Ectodermal cell (in vitro differentiated cells): ENCODE measurements at regions not wholly inside any gene's neighbourhood (a gene's known extent, or its start where the extent isn't known, plus 50 kb on each side); places are given as distances from the start of the nearest gene placed in this dataset.
"Not testable (repeated sequence)": the region's sequence is repeated elsewhere in the genome, so short reads cannot be mapped to it uniquely, and the experiment has no call there.

Source experiments
- H3K27ac ChIP-seq: 2 replicates; pipeline ENCODE4 v1.7.0; 2013; ENCODE audit warnings: mild to moderate bottlenecking, low read depth, low read length; ENCODE audit not compliant: insufficient read depth, poor library complexity, severe bottlenecking
- H3K27me3 ChIP-seq: 2 replicates; pipeline ENCODE4 v1.7.0; 2013; ENCODE audit warnings: mild to moderate bottlenecking, low read length; ENCODE audit not compliant: insufficient read depth, control insufficient read depth, poor library complexity, severe bottlenecking
- H3K36me3 ChIP-seq: one replicate; pipeline ENCODE4 v1.7.0; 2013; ENCODE audit warnings: low read length; ENCODE audit not compliant: control insufficient read depth, insufficient read depth
- H3K4me1 ChIP-seq: one replicate; pipeline ENCODE4 v1.7.0; 2013; ENCODE audit warnings: low read length; ENCODE audit not compliant: control insufficient read depth, insufficient read depth
- H3K4me3 ChIP-seq: 2 replicates; pipeline ENCODE4 v1.7.0; 2013; ENCODE audit warnings: low read depth, low read length, control low read depth; ENCODE audit not compliant: insufficient read depth
- H3K9me3 ChIP-seq: 2 replicates; pipeline ENCODE4 v1.7.0; 2013; ENCODE audit warnings: mild to moderate bottlenecking, low read length, moderate library complexity; ENCODE audit not compliant: control insufficient read depth
- WGBS, 2 experiments: methylation state at CpG; one replicate each; pipeline ENCODE4 v1.1.7; 2013; ENCODE audit warnings: missing lambda C conversion rate in 2 of 2; 5-methylcytosine and 5-hydroxymethylcytosine counted together

DNA sequence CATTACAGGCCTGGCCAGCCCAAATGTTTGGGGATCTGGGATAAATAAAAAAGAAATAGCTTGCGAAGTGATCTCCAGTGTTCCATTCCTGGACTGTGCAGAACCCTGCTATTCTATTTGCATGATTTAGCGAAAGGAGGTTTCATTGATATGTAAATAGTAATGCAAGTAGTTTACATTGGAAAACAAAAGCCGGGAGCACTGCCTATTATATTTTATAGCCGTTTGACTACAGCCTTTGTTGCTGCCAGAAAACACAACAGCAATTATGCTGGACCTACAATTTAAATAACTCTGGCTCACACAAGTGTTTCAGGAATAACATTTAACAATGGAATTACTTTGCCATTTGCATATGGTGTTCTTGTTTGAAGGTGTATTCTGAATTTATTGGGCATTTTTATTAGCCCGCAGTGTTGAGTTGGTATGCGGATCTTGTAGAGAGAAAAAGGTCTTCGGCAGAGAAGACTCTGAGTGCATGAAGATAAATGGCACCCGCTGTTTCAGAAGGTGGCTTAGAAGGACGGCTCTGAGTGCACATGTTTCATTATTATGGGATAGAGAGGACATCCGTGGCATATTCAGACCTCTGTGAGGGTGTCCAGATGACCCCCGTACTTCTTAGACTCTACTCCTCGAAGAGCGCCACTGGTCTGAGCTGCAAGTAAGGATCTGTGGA is 315.0 kb downstream of the BRD1 start:
- WGBS, 2 experiments, result 80 to 82% methylated on average over 13 of the region's 13 CpGs
- Histone ChIP-seq H3K36me3 (no peaks in the 10 kb centered on the region), H3K27ac (no peak overlapping the region), H3K4me1 (peaks cover 9% of the 10 kb centered on the region), H3K9me3 (no peaks in the 10 kb centered on the region), H3K4me3 (no peak overlapping the region), H3K27me3 (no peaks in the 10 kb centered on the region)

DNA sequence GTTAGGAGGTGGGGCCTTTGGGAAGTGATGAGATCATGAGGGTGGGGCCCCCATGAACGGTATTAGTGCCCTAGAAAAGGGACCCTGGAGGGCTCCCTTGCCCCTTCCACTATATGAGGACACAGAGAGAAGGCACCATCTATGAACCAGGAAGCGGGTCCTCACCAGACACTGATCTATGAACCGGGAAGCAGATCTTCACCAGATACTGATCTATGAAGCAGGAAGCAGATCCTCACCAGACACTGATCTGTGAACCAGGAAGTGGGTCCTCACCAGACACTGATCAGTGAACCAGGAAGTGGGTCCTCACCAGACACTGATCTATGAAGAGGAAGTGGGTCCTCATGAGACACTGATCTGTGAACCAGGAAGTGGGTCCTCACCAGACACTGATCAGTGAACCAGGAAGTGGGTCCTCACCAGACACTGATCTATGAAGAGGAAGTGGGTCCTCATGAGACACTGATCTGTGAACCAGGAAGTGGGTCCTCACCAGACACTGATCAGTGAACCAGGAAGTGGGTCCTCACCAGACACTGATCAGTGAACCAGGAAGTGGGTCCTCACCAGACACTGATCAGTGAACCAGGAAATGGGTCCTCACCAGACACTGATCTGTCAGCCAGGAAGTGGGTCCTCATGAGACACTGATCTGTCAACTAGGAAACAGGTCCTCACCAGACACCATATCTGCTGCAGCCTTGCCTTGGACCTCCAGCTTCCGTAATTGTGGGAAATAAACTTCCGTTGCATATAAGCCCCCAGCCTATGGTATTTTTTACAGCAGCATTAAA is 316.1 kb downstream of the BRD1 start:
- not testable (repeated sequence) for H3K9me3 ChIP-seq, H3K27ac ChIP-seq, H3K4me3 ChIP-seq, H3K27me3 ChIP-seq, H3K4me1 ChIP-seq, H3K36me3 ChIP-seq
- 93 to 96% methylated on average over 5 of the region's 5 CpGs for WGBS, 2 experiments

DNA sequence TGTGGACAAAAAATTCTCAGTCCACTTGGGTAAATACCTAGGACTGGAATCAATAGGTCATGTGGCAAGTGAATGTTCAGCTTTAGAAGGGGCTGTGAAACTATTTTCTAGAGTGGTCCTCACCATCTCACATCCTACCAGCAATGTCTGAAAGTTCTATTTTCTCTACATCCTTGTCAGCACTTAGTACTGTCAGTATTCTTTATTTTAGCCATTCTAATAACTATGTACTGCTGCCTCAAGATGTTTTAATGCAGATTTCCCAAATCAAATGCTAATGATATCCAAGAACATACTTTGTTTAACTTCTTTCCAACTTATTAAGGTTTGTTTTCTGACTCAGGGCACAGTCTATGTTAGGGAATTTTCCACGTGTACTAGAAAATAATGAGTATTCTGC is 317.0 kb downstream of the BRD1 start:
- 100% methylated on average over 1 of the region's 1 CpG; no CpG with 5 or more reads in 1 of the 2 experiments for WGBS, 2 experiments
- Histone ChIP-seq H3K27me3 (no peaks in the 10 kb centered on the region), H3K4me3 (no peak overlapping the region), H3K27ac (no peak overlapping the region), H3K4me1 (peaks cover 9% of the 10 kb centered on the region), H3K9me3 (no peaks in the 10 kb centered on the region), H3K36me3 (no peaks in the 10 kb centered on the region)

DNA sequence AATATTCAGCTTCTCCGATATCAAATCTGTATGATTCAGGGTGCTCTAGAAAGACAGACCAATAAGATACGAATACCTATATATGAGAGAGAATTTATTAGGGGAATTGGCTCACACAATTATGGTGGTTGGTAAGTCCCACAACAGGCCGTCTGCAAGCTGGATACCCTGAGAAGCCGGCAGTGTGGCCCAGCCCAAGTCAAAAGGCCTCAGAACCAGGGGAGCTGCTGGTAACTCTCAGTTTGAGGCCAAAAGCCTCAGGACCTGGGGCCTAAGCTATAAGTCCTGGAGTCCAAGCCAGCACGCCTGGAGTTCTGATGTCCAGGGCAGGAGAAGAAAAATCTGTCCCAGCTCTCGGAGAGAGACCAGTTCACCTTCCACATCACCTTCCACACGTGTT is 318.7 kb downstream of the BRD1 start:
- WGBS, 2 experiments, result 95% methylated on average over 7 of the region's 7 CpGs
- no peaks in the 10 kb centered on the region for H3K27me3 ChIP-seq
- no peaks in the 10 kb centered on the region for H3K4me1 ChIP-seq
- no peaks in the 10 kb centered on the region for H3K36me3 ChIP-seq
- no peaks in the 10 kb centered on the region for H3K9me3 ChIP-seq
- no peak overlapping the region for H3K27ac ChIP-seq
- no peak overlapping the region for H3K4me3 ChIP-seq

DNA sequence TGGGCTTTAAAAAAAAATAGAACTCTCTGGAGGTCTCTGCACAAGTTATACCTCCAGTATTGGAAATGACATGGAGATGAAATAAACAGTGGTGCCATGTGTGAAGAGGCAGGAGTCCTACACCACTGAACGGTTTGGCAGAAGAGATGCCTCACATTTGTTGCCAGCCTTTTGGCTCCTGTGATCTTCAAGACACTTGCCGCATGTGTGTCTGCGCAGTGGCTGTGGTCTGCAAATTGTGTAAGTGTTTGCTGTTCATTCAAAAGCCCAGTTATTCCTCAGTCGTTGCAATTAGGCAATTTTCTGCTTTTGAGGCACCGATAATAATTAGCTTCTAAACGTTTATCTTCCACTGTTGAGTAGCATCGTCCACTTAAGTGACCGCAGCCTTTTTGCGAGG is 319.1 kb downstream of the BRD1 start:
- Histone ChIP-seq H3K27me3 (no peaks in the 10 kb centered on the region), H3K9me3 (no peaks in the 10 kb centered on the region), H3K36me3 (no peaks in the 10 kb centered on the region), H3K4me1 (no peaks in the 10 kb centered on the region), H3K4me3 (no peak overlapping the region), H3K27ac (no peak overlapping the region)
- WGBS, 2 experiments, result 96% methylated on average over 9 of the region's 9 CpGs

DNA sequence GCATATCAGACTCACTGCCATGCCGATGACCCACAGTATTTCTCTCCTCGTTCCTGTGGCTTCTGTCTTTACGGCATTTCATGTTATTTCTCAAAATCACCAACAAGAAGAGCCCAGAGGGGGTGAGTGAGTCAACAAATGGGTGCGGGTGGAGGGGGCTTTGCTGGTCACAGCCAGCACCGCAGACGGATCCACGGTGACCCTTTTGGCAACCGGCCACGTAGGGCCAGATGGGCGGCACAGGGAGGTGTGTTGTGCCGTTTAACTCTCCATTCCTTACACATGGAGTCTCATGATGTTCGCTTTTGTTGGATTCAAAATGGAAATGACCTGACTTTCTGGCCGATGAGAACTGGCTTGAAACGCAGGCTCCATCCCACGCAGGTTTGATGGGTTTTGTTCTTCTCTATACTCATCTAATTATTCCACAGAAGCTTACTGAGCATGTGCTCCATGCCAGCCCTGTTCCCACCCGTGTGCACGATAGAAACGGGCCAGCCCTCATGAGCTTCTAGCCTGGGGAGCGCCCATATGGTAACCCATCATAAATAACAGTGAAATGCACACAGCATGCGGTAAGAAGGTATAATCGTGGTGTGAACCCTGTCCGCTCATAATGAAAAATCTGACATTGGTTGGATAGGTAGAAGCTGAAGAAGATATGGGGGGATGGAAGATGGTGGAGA is 319.9 kb downstream of the BRD1 start:
- no peaks in the 10 kb centered on the region for H3K27me3 ChIP-seq
- no peaks in the 10 kb centered on the region for H3K36me3 ChIP-seq
- no peaks in the 10 kb centered on the region for H3K4me1 ChIP-seq
- H3K4me3 ChIP-seq, result no peak overlapping the region
- no peaks in the 10 kb centered on the region for H3K9me3 ChIP-seq
- 94 to 96% methylated on average over 22 of the region's 22 CpGs for WGBS, 2 experiments
- no peak overlapping the region for H3K27ac ChIP-seq

DNA sequence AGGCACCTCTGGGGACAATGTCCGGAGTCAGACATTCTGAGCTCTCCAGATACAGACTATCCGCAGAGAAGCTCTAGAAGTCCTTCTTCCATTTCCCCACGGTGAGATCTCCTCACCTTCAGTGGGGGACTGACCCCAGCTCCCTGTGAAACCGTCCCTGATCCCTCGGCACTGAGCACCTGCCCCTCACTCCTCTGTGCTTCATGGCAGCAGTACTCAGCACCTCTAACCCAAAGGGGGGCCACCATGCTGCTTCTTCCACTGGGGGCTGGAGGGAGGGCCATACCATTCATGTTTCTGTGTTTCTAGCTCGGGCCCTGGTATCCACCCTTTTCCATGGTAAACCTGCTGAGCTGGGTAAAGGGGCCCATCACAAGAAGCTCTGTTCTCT is 321.7 kb downstream of the BRD1 start:
- H3K4me1 ChIP-seq, result no peaks in the 10 kb centered on the region
- no peak overlapping the region for H3K4me3 ChIP-seq
- H3K36me3 ChIP-seq, result no peaks in the 10 kb centered on the region
- H3K27ac ChIP-seq, result no peak overlapping the region
- 92 to 93% methylated on average over 6 of the region's 6 CpGs for WGBS, 2 experiments
- H3K27me3 ChIP-seq, result no peaks in the 10 kb centered on the region
- H3K9me3 ChIP-seq, result no peaks in the 10 kb centered on the region

DNA sequence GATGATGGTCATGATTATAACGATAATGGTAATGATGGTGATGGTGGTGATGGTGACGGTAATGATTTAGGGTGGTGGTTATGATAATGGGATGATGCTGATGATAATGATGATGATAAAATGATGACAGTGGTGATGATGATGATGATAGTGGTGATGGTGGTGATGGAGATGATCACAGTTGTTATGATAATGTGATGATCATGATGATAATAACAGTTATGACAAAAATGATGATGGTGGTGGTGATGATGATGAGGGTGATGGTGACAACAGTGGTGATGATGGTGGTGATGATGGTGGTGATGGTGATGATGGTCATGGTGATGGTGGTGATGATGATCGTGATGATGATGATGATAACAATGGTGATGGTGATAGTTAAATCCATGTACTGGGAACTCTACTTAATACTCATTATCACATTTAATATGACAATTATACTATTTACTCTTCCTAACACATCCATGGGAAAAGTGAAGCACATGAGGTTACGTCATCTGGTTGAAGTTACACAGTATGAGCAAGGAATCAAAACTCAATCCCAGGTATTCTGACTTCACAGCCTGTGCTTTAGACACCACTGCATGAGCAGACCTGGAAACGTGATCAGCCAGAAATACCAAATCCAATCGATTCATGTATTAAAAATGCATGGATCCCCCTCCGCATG is 322.2 kb downstream of the BRD1 start:
- H3K36me3 ChIP-seq, result no peaks in the 10 kb centered on the region
- WGBS, 2 experiments, result 92 to 93% methylated on average over 7 of the region's 7 CpGs
- no peaks in the 10 kb centered on the region for H3K9me3 ChIP-seq
- no peaks in the 10 kb centered on the region for H3K27me3 ChIP-seq
- no peak overlapping the region for H3K4me3 ChIP-seq
- no peaks in the 10 kb centered on the region for H3K4me1 ChIP-seq
- H3K27ac ChIP-seq, result no peak overlapping the region

DNA sequence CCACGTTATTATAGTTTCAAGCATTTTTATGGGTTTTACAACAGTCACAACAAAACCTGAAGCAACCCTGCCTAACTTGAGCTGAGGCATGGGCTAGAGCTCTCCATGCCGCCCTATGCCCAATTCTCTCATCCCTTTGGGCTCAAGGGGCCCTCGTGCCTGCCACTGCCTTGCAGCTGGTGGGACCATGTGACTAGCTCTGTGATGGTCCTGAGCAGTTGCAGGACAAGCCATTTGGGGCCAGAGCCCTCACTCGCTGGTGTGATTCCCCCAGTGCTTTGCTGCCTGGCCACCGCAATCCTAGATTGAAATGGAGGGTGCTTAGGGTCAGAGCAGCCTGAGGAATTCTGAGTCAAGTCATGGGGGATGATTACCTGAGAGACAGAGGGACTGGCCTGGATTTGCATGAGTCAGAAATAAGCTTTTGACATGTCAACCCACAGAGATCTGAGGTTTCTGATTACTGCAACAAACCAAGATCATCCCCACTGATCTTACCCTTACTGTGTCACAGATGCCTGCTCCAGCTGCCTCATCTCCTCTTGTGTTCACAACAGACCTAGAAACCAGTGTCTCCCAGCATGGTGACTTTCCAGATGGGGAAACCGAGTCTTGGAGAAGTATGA is 323.7 kb downstream of the BRD1 start:
- Histone ChIP-seq H3K4me3 (no peak overlapping the region), H3K9me3 (no peaks in the 10 kb centered on the region), H3K27ac (no peak overlapping the region), H3K4me1 (no peaks in the 10 kb centered on the region), H3K27me3 (no peaks in the 10 kb centered on the region), H3K36me3 (no peaks in the 10 kb centered on the region)
- 91 to 93% methylated on average over 6 of the region's 6 CpGs for WGBS, 2 experiments
